ENCODE measurements at regions not wholly inside any gene's neighbourhood (a gene's known extent, or its start where the extent isn't known, plus 50 kb on each side); places are given as distances from the start of the nearest gene placed in this dataset.

GRCh38 chr12:29901585-29901984 lies 117.8 kb upstream of the TMTC1 start:
- no peak for TF ChIP-seq POLR2A (IDR thresholded peaks at IDR 0.05)
- no peak for TF ChIP-seq CTCF (IDR thresholded peaks at IDR 0.05)
- no peak for TF ChIP-seq EP300 (IDR thresholded peaks at IDR 0.05)

Measured in ovary (tissue), 3 donors.